ENCODE measurements at regions not wholly inside any gene's neighbourhood (a gene's known extent, or its start where the extent isn't known, plus 50 kb on each side); places are given as distances from the start of the nearest gene placed in this dataset.

DNA sequence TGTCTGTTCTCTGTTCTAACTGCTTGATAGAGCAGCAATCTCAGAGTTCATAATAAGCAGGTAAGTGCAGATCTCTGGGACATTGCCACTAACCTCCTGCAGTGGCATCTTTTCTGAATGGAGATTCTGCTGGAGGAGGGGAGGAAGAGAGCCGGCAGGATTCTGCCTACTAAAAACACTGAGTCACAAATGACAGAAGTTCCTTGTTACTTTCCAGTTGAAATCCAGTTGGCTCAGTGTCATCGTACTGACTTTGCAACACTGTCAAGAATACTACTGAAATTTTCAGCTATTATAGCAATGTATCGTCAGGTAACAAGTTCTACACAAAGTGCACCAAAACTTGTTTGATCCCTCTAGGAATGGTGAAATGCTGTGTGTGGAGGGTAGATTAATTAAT is 79.6 kb upstream of the ST6GAL2 start:
- H3K4me3 ChIP-seq, result no peak overlapping the region
- no peak for DNase-seq (ENCODE audit: low spot score)
- TF ChIP-seq, protein P1, sequence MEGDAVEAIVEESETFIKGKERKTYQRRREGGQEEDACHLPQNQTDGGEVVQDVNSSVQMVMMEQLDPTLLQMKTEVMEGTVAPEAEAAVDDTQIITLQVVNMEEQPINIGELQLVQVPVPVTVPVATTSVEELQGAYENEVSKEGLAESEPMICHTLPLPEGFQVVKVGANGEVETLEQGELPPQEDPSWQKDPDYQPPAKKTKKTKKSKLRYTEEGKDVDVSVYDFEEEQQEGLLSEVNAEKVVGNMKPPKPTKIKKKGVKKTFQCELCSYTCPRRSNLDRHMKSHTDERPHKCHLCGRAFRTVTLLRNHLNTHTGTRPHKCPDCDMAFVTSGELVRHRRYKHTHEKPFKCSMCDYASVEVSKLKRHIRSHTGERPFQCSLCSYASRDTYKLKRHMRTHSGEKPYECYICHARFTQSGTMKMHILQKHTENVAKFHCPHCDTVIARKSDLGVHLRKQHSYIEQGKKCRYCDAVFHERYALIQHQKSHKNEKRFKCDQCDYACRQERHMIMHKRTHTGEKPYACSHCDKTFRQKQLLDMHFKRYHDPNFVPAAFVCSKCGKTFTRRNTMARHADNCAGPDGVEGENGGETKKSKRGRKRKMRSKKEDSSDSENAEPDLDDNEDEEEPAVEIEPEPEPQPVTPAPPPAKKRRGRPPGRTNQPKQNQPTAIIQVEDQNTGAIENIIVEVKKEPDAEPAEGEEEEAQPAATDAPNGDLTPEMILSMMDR (IDR thresholded peaks at IDR 0.05), result no peak
- H3K27ac ChIP-seq, result no peak overlapping the region

GRCh38 chr2:106969777-106970176 is 83.8 kb upstream of the ST6GAL2 start:
- no peak overlapping the region for H3K27ac ChIP-seq
- H3K4me3 ChIP-seq, result no peak overlapping the region
- TF ChIP-seq, protein P1 (IDR thresholded peaks at IDR 0.05), result no peak
- no peak for DNase-seq (ENCODE audit: low spot score)

DNA sequence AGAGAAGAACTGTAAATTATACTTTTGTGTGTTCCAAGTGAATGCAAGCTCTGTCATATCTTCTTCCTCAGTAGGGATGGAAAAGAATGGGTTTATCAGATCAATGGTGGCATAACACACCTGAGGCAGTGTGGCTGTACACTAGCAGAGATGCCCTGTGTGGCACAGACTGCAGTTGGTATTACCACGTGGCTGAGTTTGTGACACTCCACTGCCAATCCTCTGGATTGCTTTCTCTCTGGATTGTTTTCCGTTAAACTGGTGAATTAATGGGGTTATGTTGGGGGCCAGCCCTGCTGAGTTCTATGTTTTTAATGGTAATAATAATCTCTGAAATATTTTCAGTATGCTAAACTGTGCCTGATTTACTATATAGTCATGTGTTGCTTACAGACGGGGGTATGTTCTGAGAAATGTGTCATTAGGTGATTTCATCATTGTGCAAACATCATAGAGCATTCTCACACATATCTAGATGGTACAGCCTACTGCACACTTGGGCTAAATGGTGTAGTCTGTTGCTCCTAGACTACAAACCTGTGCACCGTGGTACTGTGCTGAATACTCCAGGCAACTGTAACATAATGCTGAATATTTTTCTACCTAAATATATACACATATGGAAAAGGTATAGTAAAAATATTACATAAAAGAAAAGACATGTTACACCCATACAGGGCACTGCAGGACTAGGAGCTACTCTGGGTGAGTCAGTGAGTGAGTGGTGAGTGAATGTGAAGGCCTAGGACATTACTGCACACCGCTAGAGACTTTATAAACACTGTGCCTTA is 84.7 kb upstream of the ST6GAL2 start:
- H3K4me3 ChIP-seq, result no peak overlapping the region
- TF ChIP-seq, protein P1 (IDR thresholded peaks at IDR 0.05), result no peak
- DNase-seq (ENCODE audit: low spot score), result no peak
- H3K27ac ChIP-seq, result no peak overlapping the region

GRCh38 chr2:106972782-106973181 is 86.8 kb upstream of the ST6GAL2 start:
- no peak for DNase-seq (ENCODE audit: low spot score)
- no peak overlapping the region for H3K4me3 ChIP-seq
- H3K27ac ChIP-seq, result no peak overlapping the region
- TF ChIP-seq, protein P1 (IDR thresholded peaks at IDR 0.05), result no peak

DNA sequence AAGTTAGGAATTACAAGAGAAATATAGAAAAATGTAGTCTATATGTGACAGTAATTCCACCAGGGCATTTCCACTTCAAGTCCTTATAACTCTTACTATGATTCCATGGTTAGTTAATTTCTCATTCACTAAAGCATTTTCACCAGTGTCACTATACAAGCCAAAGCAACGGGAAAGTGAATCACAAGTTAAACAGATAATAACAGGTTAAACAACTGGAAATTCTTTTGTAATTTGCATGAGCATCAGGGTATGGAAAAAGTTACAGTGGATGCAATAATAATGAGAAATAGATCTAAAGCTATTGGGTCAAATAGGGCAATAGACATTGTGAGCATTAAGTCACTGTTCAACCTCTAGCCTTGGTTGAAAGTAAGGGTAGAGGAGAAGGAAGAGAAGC is 88.9 kb upstream of the ST6GAL2 start:
- H3K4me3 ChIP-seq, result no peak overlapping the region

GRCh38 chr2:106975641-106976040 is 89.7 kb upstream of the ST6GAL2 start:
- DNase-seq (ENCODE audit: low spot score), result no peak
- Histone ChIP-seq H3K27ac (no peak overlapping the region), H3K4me3 (no peak overlapping the region)
- TF ChIP-seq, protein P1 (IDR thresholded peaks at IDR 0.05), result no peak

More for the DNA sequence above, 88.9 kb upstream of the ST6GAL2 start:
- H3K27ac ChIP-seq, result no peak overlapping the region
- DNase-seq (ENCODE audit: low spot score), result no peak
- TF ChIP-seq, protein P1 (IDR thresholded peaks at IDR 0.05), result no peak

- TF ChIP-seq, protein P1 (IDR thresholded peaks at IDR 0.05), result no peak
- DNase-seq (ENCODE audit: low spot score), result no peak
- Histone ChIP-seq H3K4me3 (no peak overlapping the region), H3K27ac (no peak overlapping the region)
Measured at GRCh38 chr2:106976548-106976947, 90.6 kb upstream of the ST6GAL2 start.
